KBM-7 (cell line): ENCODE measurements at regions not wholly inside any gene's neighbourhood (a gene's known extent, or its start where the extent isn't known, plus 50 kb on each side); places are given as distances from the start of the nearest gene placed in this dataset.

Source experiments
- DNase-seq: peaks from one replicate; pipeline ENCODE4 v3.0.0-alpha.2; 2015
- in situ Hi-C: fragments of 300-500 bp; cut with MboI; formaldehyde crosslinking; loops from 2 replicates; pipeline ENCODE4 v1.14.3; 2020; ENCODE audit warnings: low sequenced_read_pairs, low pct_unique_long_range_greater_than_20kb, mixed read lengths

DNA sequence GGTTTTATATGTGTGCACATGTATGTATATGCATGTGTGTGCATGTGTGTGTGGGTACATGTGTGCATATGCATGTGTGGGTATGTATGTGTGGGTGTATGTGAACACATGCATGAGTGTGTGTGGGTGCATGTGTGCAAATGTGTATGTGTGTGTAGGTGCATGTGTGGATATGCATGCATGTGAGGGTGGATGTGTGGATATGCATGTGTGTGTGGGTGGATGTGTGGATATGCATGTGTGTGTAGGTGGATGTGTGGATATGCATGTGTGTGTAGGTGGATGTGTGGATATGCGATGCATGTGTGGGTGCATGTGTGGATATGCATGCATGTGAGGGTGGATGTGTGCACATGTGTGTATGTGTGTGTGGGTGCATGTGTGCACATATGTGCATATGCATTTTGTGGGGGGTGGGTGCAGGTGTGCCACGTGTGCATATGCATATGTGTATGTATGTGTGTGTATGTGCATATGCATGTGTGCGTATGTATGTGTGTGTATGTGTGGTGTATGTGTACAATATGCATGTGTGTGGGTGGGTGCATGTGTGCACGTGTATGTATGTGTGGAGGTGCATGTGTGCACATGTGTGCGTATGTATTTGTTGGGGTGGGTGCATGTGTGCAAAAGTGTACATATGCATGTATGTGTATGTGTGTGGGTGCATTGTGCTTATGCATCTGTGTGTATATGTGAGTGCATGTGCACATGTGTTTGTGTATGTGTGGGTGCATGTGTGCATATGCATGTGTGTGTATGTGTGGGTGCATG is 144.2 kb downstream of the GAS1 start:
- in situ Hi-C loops: no loop called here
- no peak for DNase-seq

DNA sequence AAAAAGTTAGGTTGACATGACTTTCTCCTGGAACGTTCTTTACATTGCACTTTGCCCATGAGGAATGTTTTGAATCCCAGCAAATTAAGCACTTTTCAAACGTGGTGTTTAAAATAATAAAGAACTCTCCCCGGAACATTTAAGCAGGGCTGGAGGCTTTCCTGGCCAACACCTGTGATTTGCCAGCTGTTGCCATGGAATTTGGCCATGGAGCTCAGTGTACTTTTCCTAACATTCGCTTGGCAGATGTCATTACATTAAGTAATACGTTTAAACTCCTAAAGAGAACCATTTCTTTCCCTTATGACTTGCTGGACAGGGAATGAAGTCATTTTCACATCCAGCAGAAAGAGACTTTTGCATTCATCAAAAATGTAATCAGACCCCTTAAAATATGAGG is 146.1 kb downstream of the GAS1 start:
- DNase-seq: no peak
- in situ Hi-C loops: no loop called here

GRCh38 chr9:86800681-86801080 is 146.6 kb downstream of the GAS1 start:
- no peak for DNase-seq

DNA sequence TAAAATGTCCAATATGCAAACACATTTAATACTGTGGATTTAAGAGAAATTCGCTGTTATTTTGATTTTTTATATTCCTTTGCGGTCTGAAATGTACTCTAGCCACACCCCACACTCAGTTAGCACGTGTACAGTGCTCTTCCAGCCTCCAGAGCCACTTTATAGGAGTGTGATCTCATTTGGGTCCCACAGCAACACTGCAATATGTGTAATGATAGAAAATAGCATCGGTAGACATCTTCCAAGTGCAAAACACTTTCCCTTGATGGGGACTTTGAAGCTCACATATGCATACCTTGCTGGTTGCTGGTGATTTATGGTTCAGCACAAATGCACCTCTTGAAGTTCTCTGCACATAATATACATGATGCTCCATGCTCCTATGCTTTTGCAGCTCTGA is 148.3 kb downstream of the GAS1 start:
- in situ Hi-C loops: no loop called here
- no peak for DNase-seq

More at GRCh38 chr9:86800681-86801080, 146.6 kb downstream of the GAS1 start:
- in situ Hi-C loops: no loop called here

GRCh38 chr9:86796666-86797065 is 150.6 kb downstream of the GAS1 start:
- DNase-seq: no peak
- in situ Hi-C loops: no loop called here

- DNase-seq: no peak
- in situ Hi-C loops: no loop called here
Measured at GRCh38 chr9:86795823-86796553, 151.3 kb downstream of the GAS1 start.

DNA sequence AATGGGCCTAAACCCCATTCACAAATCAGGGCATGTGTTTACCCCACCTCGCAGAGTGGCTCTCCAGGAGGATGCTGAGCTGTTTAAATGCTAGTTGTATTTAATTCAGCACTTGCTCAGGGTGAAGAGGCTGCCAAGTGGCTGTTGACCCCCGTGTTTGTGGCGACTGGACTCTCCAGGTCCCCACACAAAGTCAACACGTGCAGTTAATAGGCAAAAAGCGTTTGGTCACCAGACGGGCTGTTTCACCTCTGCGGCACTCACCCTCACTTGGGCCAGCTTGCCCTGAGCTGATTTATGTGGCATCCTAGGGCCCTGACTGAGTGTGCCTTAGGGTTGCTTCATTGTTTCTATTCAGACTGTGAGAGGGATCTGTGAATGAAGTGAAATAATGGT is 152.3 kb downstream of the GAS1 start:
- DNase-seq: no peak
- in situ Hi-C loops: no loop called here

- no peak for DNase-seq
- in situ Hi-C loops: no loop called here
Measured at GRCh38 chr9:86794391-86795046, 152.8 kb downstream of the GAS1 start.

DNA sequence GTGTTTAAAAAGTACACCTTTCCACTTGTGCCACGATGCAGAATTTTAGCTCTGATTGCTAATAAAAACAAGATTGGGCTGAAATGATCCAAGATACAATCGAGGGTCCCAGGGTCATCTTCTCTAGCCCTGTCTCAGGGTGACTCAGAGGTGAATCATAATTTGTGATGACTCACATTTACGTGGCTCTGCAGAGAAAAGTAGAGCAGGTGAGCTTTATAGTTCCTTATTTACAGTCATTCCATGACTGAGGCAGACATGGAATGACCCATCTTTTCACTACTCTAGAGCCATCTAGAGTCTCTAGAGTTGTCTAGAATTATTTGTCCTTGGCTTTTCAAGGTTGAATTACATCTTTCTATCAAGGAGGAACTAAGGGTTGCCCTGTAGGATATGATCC is 155.2 kb downstream of the GAS1 start:
- no peak for DNase-seq
- in situ Hi-C loops: no loop called here

DNA sequence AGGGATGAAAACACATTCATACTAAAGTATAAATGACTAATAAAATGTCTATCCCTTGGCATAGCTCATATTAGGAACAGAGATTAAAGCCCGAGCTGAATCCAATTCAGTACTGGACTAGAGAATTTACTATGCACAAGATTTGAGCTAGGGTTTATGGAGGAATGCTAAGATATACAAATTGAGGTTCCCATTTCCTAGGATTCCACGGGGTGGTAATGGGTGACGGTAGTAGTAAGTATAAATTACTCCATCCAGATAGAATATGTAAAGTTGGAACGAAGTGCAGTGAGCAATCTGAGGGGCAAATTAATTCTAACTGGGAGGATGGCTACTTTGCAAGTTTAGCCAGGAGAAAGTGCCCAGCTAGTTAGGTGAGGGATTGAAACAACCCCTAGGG is 156.5 kb downstream of the GAS1 start:
- in situ Hi-C loops: no loop called here
- DNase-seq: no peak

GRCh38 chr9:86788456-86788855 is 158.8 kb downstream of the GAS1 start:
- in situ Hi-C loops: no loop called here
- DNase-seq: no peak

- no peak for DNase-seq
- in situ Hi-C loops: no loop called here
Measured at GRCh38 chr9:86783884-86784283, 163.4 kb downstream of the GAS1 start.

- in situ Hi-C loops: no loop called here
- no peak for DNase-seq
Measured at GRCh38 chr9:86782831-86783230, 164.5 kb downstream of the GAS1 start.

DNA sequence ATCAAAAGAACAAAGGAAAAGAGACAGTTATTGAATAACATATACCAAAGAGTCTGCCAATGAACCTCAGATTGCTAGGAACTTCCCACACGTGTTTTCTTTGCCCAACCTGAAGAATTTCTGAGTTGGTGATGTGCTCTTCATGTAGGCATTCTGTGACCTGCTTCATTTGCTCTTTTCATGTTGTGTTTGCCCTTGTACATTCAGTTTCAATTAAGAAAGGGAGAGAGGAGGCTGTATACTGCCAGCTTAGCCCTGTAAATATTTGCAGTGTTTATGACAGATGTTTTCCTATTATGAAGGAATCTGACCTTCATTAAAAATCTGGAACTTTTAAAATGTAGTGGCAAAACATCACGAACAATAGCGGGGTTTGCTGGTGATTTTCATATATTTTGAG is 168.5 kb downstream of the GAS1 start:
- DNase-seq: no peak
- in situ Hi-C loops: no loop called here

- in situ Hi-C loops: no loop called here
- no peak for DNase-seq
Measured at GRCh38 chr9:86775718-86776117, 171.6 kb downstream of the GAS1 start.

DNA sequence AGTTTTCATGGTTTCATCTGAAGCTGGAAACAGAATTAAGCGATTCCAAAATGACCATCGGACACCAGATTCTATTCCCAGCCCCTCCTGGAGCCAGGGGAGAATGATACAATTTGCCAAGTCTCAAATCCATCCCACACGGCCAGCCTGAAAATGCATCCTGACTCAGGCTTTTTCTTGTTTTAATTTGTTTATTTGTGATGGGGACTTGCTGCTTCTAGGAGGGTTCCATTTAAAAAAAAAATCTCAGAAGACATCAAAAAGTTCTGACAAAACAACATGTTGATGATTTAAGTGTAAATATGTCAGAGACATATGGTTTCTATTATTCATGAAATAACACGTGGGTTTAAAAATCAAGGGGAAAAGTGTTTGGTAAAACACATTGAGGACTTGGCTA is 173.2 kb downstream of the GAS1 start:
- in situ Hi-C loops: no loop called here
- DNase-seq: no peak

- in situ Hi-C loops: no loop called here
- no peak for DNase-seq
Measured at GRCh38 chr9:86773422-86773945, 173.8 kb downstream of the GAS1 start.

DNA sequence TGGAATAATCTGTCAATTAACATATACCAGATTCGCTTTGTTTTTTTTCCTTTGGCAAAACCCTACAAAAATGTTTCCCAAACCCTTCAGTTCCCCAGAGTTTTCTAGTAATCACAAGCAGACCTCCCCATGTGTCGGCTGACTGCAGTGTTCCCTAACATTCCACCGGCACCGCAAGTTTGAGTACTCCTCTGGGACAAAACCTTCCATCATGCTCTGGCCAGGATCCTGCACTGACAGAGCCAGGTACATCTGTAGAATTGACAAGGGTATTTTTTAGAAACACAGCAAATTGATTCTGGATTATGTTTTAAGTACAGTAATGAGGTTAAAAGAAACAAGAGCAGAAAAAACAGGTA is 174.7 kb downstream of the GAS1 start:
- in situ Hi-C loops: no loop called here
- DNase-seq: no peak

DNA sequence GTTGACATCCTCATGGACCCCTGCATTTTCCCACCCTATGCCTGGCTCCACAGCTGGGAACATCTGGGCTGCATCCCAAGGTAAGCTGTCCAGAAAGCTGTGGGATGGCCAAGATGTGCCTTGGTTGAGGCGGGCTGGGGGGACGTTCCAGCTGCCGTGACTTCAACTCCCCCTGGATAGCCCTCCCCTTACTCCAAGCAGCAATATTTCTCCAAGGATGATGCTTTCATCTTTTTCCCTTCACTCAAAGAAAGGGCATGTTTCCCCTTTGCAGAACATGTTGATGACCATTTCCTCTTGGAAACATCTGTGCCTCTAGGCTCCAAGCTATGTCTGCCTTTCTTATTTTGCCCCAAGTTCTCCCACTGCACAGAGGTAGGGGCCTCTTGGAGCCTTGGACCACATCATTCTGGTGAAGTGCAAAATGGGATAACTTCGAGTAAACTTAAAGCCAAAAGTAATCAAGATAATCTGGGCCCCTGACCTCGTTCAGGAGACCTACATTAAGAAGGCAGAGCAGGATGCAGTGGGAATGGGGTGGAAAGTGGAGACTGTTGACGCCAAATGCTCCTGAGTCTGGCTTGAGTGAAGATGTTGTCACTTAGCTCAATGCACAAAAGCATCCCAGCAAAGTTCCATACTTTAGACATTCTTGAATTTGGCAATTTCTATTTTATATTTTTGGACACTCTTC is 175.2 kb downstream of the GAS1 start:
- in situ Hi-C loops: no loop called here
- no peak for DNase-seq

DNA sequence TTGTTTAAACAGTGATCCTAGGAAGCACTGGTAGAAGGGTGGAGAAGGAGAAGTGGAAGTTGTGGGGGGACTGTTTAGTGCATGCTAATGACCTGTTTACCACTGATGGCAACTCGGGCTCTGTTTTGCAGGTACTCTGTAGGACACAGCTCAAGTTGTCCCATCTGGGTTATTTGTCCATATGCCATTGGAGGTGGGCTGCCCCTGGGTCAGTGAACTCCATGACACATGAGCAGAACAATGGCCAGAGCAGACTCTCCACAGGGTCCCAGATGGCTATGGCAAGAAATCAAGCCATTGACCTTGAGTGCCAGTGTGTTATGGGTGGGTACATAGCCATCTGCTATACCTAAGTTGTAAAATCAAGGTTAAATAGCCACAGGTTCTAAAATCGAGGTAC is 175.9 kb downstream of the GAS1 start:
- no peak for DNase-seq
- in situ Hi-C loops: no loop called here
